ENCODE measurements at regions not wholly inside any gene's neighbourhood (a gene's known extent, or its start where the extent isn't known, plus 50 kb on each side); places are given as distances from the start of the nearest gene placed in this dataset.

DNA sequence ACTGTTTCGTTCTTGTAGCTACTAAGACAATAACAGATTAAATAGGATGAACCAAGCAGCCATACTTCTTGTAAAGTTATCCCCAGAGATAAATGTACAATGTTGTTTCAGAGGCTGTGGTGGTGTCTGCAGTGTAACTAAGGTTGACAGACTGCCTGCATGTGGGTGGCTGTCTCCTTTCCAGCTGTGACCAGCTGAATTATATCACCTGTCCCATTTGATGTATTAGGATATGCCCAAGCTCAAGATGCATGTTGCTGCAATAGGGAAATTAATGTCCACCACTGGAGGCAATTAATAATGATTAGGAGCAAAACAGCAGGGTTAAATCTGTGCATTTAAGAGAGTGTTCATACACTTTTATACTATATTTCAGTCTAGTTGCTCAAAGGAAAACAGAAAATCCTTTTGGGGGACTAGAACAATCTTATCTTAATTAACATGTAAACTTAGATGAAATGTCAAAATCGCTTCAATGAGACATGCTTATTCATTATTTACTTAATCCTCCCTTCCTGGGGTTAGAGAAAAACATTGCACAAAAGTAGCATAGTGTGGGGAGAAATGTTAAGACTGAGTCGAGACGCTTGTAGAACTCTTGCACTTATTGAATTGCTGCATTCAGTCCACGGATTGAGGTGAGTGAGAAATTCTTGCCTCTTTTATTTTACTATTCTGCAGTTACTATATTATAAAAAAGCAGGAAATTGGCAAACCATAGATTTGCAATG lies 269.0 kb downstream of the SNX10 start:
- DNase-seq = no peak

DNA sequence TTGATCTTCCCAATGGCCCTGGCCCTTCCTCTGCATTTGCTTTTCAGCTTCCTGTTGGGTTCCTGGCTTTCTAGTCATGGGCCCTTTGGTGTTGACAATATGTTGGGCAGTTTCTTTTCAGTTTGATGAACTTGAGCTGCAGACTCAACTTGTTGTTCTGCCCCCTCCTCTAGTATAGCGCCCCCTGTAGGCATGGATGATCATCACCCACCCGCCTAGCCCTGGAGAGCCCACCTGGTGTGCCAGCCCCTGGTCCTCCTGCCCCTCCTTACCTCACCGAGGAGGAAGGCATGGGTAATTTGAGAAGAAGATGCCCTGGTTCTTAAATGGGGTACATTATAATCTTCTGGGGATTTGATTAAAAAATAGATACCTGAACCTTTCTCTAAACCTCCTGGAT lies 271.2 kb downstream of the SNX10 start:
- no peak for DNase-seq

DNA sequence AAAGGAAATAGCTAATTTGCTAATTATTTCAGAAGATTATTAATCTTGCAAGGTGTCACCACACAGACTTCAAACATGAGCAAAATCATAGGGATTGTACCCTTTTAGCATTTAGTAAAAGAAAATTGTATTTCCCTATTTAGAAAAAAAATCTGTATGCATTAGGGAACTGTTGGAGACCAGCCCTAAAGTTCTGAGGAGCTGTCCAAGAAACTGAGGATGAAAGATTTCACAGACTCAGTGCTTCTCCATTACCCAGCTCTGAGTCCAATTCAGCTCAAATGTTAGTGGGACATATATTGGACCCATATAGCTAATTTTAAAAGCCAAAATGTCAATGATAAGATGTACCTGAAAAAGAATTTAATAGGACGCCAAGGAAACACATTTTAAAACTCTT lies 271.7 kb downstream of the SNX10 start:
- no peak for DNase-seq

DNA sequence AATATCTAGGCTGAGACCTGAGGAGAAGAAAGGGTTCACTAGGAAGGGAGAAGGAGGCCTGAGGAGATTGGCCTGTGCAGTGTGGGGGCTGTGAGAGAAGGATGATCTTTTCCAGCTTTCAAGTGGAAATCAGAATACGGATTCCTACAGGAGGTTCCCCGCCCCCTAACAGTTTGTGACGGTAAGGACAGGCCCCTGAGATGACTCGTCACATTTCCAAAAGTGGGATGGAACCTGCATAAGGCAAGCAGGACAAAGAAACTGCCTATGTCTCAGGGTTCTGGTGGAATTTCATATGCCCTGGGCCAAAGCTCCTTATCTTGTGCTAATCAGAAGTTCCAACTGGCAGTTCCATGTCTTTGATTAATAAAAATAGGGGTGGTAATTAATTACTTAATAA lies 275.6 kb downstream of the SNX10 start:
- DNase-seq = no peak

DNA sequence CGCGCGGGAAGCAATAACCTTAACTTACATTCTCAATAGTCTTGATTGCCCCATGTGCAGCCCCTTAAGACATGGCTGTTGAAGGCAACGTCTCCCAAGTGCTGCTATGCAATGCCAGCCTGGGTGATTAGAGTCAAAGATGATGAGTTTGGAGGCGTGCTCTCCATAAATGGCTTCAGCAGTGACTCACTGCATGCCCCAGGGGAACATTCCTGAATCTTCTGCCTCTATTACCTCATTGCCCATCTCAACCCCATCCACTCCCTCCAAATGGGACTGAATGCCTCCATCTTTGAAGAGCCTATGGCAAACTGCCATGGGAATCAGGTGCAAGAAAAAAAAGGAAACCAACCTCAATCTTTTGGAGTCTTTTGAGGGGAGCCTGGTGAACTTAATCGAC lies 282.8 kb downstream of the SNX10 start:
- DNase-seq = no peak

DNA sequence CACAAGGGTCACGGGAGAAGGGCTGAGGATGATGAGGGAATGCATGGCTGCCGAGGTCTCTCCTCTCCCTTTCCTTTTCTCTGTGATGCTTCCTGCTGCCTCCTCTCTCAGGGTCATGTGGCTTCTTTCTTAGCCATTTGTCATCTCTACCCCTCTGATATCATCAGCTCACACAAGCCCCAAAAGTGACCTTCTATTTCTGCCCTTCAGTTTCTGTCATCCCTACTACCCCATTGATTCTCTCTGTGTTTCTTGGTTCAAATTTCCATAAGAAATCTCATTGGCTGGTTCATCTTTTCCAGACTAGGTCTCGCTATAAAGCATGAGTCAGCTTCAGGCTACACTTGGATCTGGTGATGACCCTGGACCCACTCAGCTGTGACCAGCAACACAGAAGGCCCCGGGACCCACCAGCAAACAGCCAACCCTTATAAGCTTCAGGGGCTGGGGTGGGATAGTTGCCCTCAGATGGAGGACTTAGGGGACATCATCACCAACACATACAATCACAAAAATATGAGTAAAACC lies 284.3 kb downstream of the SKAP2 start:
- DNase-seq = no peak

DNA sequence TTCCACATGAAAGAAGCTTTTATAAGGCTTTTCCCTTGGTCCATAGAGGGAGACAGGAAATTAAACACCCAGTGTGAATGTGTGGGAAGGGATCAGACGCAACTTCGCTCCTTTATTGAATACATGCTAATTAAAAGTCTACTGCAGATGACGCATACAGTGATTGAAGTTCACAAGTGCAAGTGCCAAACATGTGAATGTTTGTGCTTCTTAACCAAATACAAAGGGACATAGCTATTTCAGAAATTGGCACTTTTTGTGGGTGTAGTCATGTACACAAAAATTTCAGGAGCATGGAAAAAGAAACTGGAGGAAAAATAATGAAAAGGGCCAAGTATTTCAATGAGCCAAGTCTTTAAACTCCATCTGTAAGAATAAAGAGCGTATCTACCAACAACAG lies 283.7 kb downstream of the SKAP2 start:
- DNase-seq = no peak

DNA sequence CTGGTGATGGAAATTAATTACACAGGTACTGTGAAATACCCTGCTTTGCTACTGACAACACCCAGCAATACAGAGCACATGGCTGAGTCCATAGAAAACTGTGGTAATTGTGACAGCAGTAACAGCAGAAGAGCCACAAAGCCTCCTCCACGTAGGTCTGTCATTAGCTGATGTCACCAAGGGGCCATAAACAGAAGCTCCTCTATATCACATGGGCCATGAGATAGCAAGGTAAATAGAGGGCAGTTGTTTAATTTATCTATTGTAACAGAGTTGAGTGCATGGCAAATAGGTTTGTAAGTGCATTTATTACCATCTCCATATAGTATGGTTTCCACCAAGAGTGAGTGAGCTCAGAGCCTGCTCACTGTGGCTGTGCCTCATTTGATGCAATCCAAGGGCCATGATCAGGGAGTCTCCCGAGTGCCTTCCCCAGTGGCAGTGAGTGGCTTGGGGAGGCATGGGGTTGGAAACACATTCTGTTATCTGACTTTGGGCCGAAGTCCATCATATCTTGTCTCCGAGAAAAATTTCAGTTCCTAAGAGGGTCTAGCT lies 281.2 kb downstream of the SKAP2 start:
- DNase-seq = no peak

DNA sequence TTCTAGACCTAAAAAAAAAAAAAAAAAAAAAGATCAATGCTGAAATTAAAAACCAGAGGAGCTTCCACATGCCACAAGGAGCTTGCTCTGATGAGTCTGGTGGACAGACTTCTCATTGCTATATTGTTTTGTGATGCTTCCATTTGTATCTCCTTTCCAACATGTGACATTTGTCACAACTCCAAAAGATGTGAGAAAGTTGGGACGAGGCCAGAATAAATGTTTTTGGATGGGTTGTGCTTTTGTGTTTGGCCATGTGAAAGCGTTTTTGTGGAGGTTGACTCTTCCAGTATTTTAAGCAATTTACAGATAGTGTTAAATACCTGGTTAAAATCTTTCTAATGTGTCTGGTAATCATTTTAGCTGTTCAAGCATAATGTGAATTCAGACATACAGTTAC lies 280.1 kb downstream of the SKAP2 start:
- no peak for DNase-seq

DNA sequence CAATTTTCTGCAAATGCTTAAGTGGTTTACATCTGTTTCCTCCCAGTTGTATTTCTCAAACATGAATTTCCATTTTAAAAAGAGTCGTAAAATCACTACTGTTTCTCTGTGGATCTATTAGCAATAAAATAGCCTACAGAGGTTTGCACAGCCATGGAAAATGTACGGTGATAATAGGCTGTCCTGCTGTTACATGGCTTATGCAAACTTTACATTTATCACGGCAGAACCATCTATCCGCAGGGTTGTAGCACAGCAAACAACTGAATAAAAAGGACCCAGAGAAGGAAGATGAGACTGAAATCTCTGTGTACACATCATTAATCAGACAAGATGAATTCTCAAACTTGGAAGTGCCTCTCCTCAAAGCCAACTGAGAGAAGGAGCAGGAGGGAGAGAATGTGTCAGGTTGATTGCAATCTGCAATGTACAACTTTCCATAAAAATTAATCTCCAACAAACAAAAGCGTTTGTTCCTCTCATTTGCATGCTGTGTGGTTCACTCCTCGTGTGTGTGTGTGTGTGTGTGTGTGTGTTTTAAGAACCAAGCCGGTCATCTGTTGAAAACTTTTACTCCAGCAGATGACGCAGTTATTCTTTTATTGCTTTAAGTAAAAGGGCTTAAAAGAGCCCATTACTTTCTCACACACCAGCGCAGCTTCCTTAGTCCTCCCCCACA lies 279.3 kb downstream of the SKAP2 start:
- DNase-seq = no peak

DNA sequence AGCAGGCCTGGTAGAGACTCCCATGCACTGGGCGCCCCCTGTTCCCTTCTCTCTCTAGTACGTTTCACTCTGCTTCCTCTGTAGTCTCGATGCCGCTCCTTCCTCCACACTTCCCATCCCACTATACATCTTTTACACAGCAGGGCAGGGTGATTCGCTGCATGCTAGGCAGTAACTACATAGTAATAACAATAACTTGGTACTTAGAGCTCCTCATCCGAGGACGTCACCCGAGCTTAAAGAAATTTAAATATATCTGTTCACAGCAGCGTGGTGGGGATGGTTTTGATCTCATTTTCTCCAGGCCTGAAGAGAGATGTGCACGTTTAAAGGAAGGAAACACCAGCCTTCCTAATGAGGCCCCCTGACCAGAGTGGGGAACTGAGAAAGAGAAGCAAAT lies 276.9 kb downstream of the SKAP2 start:
- DNase-seq = no peak

DNA sequence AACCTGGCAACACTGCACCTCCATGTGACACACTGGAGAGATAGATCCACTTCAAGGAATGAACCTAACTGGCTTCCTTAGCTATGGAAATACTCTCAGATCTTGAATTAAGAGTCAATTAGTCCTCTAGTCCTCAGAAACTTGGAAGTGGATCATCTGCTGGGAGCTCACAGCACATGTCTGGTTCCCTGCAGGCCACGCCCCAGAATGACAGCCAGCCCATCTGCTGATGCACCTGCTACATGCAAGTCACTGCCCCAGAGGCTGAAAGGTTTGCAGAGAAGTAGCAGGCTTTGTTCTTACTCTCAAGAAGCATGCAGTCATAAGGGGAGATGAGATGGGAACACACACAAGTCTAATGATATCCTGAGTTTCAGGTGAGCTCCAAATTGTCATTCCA lies 275.9 kb downstream of the SKAP2 start:
- DNase-seq = no peak

DNA sequence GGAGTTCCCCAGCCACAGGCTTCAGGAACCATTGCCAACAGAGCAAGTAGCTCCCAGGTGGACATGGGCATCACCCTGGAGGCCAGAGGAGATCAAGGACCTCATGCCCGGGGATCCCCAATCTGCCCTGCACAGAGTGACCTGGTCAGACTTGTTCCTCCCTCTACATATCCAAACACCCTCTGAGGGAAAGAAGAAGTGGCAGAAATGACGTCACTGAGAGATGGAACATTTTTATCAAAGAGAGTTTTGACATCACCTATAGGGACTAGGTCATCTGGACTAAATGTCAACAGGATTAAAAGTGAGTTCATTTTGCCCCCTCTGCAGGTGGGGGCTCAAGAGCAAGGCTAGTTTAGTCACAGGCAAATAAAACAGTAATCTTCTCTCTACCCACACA lies 273.7 kb downstream of the SKAP2 start:
- no peak for DNase-seq

DNA sequence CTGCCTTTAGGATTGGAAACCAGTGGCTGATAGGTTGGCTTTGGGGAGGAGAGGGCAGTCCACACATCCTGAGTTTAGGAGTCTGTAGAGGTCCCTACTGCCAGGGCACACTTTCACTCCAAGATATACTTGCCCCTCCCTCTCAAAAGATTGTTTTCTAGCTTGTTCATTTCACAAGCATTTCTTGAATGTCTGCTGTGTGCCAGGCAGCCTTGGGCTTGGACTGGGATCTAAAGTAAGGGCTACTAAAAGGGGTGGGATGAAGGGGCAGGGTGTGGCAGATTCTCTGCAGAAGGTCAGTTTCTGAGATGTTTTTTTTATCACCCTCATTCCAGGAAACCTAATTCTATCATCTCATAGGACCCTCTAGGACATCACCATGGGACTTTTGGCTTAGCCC lies 272.4 kb downstream of the SKAP2 start:
- no peak for DNase-seq

DNA sequence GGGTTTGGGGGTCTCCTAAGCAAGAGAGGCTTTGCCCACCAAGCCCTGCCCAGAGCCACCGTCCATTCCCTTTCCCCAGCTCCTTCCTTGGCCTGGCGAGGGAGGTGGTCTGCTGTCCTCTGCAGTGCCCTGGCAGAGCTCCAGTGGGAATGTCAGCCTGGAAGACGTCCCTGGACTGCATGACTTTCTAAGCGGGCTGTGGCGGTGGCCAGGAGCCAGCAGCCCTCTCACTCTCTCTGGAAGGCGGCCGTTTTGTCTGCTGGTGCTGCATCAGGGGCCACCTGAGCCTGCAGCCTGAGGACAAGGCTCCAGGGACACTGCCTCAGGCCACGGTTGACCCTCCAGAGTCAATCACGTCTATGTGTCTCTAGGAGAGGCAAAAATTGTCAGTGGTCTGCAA lies 271.0 kb downstream of the SKAP2 start:
- no peak for DNase-seq

DNA sequence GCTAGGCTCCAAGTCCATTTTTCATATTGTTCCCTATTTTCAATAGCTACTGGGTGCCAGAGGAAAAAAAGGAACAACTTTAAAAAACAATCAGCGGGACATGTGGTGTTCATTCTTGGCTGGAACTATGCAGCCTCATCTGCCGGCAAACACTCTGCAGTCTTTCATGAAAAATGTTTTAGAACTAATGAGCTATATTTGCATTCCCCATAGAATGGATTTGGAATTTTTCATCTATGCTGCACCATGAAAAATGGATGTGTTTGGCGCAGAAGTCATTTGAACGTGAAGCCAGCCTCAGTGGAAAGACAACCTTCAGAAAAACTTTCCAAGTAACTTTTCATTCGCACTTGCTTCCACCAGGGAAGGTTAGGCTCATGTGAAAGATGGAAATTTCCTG lies 270.5 kb downstream of the SKAP2 start:
- no peak for DNase-seq

DNA sequence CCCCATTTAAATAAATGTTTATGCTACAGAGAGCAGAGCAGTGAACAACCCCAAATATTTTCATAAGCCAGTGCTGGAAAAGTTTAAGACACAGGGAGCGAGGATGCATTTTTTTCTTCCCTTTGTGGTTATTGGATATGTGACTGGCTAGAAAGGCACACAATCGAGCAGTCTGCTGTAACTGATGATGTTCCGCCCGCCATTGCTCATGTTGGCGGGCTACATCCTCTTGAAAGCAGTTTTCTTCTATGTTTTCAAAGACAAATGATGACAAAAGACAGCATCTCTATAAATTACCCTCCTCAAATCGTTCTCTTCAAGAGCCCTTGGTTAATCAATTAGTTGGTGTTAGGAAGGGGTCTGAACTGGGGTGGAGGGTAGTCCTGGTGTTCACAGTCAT lies 269.8 kb downstream of the SKAP2 start:
- no peak for DNase-seq

DNA sequence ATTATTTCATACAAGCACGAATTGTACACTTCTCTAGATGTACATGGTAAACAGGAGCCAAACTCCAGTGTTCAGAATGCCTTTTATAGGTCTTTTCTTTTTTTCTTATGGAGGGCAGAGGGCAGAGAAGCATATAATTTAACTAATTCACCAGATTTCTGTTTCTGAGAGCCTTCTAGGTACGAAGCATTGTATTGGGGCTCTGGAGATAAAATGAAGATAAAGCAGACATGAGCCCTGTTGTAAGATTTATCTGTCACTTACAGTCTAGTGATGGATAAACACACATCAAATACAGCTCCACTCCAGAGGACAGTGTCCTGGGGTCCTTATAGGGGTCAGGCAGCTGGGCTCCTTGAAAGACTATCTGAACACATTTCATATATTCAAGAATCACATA lies 265.5 kb downstream of the SKAP2 start:
- DNase-seq = no peak

DNA sequence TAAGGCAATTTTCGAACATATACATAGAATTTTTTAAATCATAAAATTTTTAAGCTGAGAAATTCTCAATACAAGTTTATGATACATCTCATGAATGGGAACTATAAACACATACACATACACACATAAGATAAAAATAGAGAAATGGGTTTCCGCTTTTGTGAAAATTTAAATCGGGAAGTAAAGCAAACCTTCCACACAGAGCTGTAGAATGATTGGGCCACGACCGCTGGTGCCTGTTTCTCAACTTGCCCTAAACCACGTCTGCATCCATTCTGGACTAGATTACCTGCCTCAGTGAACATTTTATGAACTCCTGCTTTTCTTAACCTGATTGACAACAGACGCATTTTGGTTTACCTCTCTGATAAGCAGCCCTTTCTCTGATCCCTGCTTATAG lies 264.4 kb downstream of the SKAP2 start:
- DNase-seq = no peak

DNA sequence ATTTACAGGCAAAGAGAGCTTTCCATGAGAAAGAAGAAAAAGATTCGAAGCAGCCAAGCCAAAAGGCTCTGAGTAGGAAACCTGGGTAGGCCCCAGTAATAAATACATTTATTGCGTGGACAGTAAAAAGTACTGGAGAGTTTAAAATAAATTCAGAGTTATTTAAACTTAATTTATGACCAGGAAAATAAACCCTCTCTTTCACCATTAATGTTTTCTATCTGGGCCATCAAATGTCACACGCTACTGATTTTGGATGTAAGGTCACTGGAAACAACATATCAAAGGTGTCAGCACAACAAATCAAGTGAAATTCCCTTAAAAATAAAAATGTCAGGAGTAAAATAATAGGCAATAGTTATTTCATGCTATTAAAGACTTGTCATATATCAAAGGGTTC lies 264.0 kb downstream of the SKAP2 start:
- no peak for DNase-seq

DNA sequence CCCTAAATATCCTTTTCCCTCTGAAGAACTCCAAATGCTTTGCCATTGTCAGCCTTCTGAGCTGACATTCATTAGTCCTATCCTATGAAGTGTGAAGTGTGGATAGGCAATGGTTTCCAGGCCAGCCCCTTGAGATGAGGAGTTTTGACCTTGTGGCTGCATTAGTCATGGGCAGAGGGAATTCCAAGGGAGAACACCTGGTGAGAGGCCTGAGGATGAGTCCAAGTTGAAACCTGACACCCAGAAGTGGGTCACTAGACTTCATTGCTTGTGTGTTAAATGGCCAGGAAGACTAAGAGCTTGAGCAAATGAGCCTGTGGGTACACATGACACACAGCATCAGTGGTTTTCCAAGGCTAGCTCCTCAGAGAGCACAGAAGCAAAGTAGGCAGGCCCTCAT lies 260.8 kb downstream of the SKAP2 start:
- no peak for DNase-seq

DNA sequence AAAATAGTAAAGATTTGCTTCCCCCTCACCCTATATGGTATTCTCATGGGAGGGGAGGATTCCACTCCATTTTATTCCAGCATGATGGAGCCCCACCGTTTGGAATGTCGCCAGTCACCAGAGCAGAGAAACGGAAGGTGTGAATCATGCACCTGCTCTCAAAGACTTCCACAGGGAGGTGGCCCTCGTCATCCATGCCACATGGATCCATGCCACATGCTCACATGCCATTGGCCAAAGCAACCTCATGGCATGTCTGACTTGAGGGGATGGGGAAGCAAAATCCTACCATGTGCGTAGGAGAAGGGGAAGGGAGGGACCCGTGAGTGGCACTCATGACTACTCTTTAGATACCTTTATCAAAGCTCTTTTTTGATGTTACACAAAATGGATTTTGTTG lies 256.0 kb downstream of the SKAP2 start:
- no peak for DNase-seq

DNA sequence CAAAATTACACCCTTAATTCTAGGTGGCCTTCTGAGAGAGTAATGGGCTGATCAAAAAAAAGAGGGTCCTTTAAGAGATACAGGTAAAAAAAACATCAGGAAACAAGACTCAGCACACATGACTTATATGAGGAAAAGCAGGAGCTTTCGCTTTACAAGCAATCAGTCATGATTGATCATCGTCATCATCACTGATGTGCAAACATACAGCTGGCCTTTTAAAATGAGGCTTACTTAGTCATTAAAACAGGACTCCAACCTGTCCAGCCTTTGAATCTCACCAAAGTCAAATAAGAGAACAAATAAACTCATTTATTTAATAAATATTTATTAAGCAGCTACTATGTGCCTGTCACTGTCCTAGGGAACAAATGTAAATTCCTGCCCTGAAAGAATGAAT lies 255.3 kb downstream of the SKAP2 start:
- no peak for DNase-seq

DNA sequence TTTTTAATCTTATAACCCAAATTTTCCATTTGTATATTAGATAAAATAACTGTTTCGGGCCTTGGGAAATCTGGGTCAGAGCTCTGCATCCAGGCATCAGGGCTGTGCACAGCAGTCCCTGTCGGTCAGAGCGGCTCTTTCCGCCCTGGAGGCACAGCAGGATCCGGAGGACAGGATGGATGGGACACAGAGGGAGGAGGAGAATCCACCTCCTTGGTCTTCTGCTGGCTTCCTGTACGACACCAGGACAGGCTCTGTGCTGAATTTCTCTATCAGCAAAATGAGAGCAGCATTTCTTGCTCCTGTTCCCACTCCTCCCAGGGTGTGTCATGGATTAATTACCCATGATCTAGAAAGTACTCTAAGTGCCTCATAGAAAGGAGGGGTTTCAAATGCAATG lies 254.9 kb downstream of the SKAP2 start:
- DNase-seq = no peak
